GM12864 (cell line): ENCODE measurements at regions not wholly inside any gene's neighbourhood (a gene's known extent, or its start where the extent isn't known, plus 50 kb on each side); places are given as distances from the start of the nearest gene placed in this dataset.

ENCODE experiments used
- DNase-seq: peaks from one replicate; pipeline ENCODE4 v3.0.0-alpha.2; 2011; ENCODE audit warnings: low read depth
- H3K4me3 ChIP-seq: 2 replicates; pipeline ENCODE4 v1.5.1; 2011; ENCODE audit warnings: mild to moderate bottlenecking, low read depth, low read length, control low read depth
- CTCF ChIP-seq: IDR thresholded peaks from 2 replicates; pipeline ENCODE4 v1.5.1; 2011; ENCODE audit warnings: low read depth, mild to moderate bottlenecking, moderate library complexity, low read length, control low read depth, inconsistent platforms; ENCODE audit errors: missing control alignments

- no peak for DNase-seq
- no peak for TF ChIP-seq CTCF
- H3K4me3 ChIP-seq: no peak overlapping the region
Observed at GRCh38 chr13:73339086-73339485, 280.3 kb downstream of the KLF5 start.

- no peak for TF ChIP-seq CTCF
Observed at GRCh38 chr13:73338389-73338788, 279.6 kb downstream of the KLF5 start.

GRCh38 chr13:73337532-73337931, 278.7 kb downstream of the KLF5 start:
- TF ChIP-seq CTCF: no peak
- H3K4me3 ChIP-seq: no peak overlapping the region
- DNase-seq: no peak

More at GRCh38 chr13:73338389-73338788, 279.6 kb downstream of the KLF5 start:
- H3K4me3 ChIP-seq: no peak overlapping the region
- no peak for DNase-seq

- DNase-seq: no peak
- TF ChIP-seq CTCF: no peak
Observed at GRCh38 chr13:73336773-73337172, 278.0 kb downstream of the KLF5 start.

GRCh38 chr13:73335944-73336343, 277.1 kb downstream of the KLF5 start:
- DNase-seq: no peak
- no peak for TF ChIP-seq CTCF
- H3K4me3 ChIP-seq: no peak overlapping the region

More at GRCh38 chr13:73336773-73337172, 278.0 kb downstream of the KLF5 start:
- no peak overlapping the region for H3K4me3 ChIP-seq

- TF ChIP-seq CTCF: no peak
- no peak for DNase-seq
- H3K4me3 ChIP-seq: no peak overlapping the region
Observed at GRCh38 chr13:73335210-73335609, 276.4 kb downstream of the KLF5 start.

- no peak overlapping the region for H3K4me3 ChIP-seq
- no peak for DNase-seq
- no peak for TF ChIP-seq CTCF
Observed at GRCh38 chr13:73334445-73334844, 275.6 kb downstream of the KLF5 start.
